ENCODE measurements at regions not wholly inside any gene's neighbourhood (a gene's known extent, or its start where the extent isn't known, plus 50 kb on each side); places are given as distances from the start of the nearest gene placed in this dataset.

GRCh38 chr18:60228609-60229595, 143.7 kb downstream of the MC4R start:
- no peak for TF ChIP-seq EZH2 (IDR thresholded peaks at IDR 0.05; ENCODE audit: borderline replicate concordance)
- TF ChIP-seq CTCF (IDR thresholded peaks at IDR 0.05; ENCODE audit: poor library complexity): no peak
- TF ChIP-seq EZH2phosphoT487 (IDR thresholded peaks at IDR 0.05; ENCODE audit: low read depth, severe bottlenecking, unreplicated experiment): no peak
- WGBS (ENCODE audit: low lambda C conversion rate, missing lambda C conversion rate): 66% methylated on average over 8 of the region's 8 CpGs

GRCh38 chr18:60215432-60215831, 157.1 kb downstream of the MC4R start:
- H3K4me2 ChIP-seq: no peak overlapping the region
- no peaks in the 10 kb centered on the region for H3K36me3 ChIP-seq (replicated peaks; ENCODE audit: insufficient read depth, low read depth)
- no peak overlapping the region for H3K27ac ChIP-seq
- 68% methylated on average over 5 of the region's 5 CpGs for WGBS (ENCODE audit: low lambda C conversion rate, missing lambda C conversion rate)
- no peak overlapping the region for H3K4me3 ChIP-seq
- no peaks in the 10 kb centered on the region for H3K9me2 ChIP-seq (replicated peaks; ENCODE audit: insufficient read depth)
- no peak for DNase-seq (ENCODE audit: low spot score)
- no peaks in the 10 kb centered on the region for H3K4me1 ChIP-seq (ENCODE audit: insufficient read depth)
- no peaks in the 10 kb centered on the region for H3K27me3 ChIP-seq
- H4K20me1 ChIP-seq (ENCODE audit: insufficient read depth, poor library complexity, severe bottlenecking): no peaks in the 10 kb centered on the region
- no peak overlapping the region for H2AFZ ChIP-seq
- no peaks in the 10 kb centered on the region for H3K9me3 ChIP-seq (ENCODE audit: low read depth)
- no peaks in the 10 kb centered on the region for H3K79me2 ChIP-seq
- no peak for TF ChIP-seq EZH2phosphoT487 (IDR thresholded peaks at IDR 0.05; ENCODE audit: low read depth, severe bottlenecking, unreplicated experiment)
- TF ChIP-seq EZH2 (IDR thresholded peaks at IDR 0.05; ENCODE audit: borderline replicate concordance): no peak
- TF ChIP-seq CTCF (IDR thresholded peaks at IDR 0.05; ENCODE audit: poor library complexity): no peak

More at GRCh38 chr18:60228609-60229595, 143.7 kb downstream of the MC4R start:
- Histone ChIP-seq H3K79me2 (no peaks in the 10 kb centered on the region), H3K9me3 (ENCODE audit: low read depth) (no peaks in the 10 kb centered on the region), H3K36me3 (replicated peaks; ENCODE audit: insufficient read depth, low read depth) (no peaks in the 10 kb centered on the region), H3K9me2 (replicated peaks; ENCODE audit: insufficient read depth) (no peaks in the 10 kb centered on the region), H3K4me2 (no peak overlapping the region), H3K4me1 (ENCODE audit: insufficient read depth) (no peaks in the 10 kb centered on the region), H3K4me3 (no peak overlapping the region), H3K27ac (no peak overlapping the region), H4K20me1 (ENCODE audit: insufficient read depth, poor library complexity, severe bottlenecking) (no peaks in the 10 kb centered on the region), H3K27me3 (no peaks in the 10 kb centered on the region), H2AFZ (no peak overlapping the region)
- DNase-seq (ENCODE audit: low spot score): no peak

GRCh38 chr18:60209042-60209441, 163.5 kb downstream of the MC4R start:
- TF ChIP-seq EZH2 (IDR thresholded peaks at IDR 0.05; ENCODE audit: borderline replicate concordance) (no peak), EZH2phosphoT487 (IDR thresholded peaks at IDR 0.05; ENCODE audit: low read depth, severe bottlenecking, unreplicated experiment) (no peak), CTCF (IDR thresholded peaks at IDR 0.05; ENCODE audit: poor library complexity) (no peak)
- Histone ChIP-seq H3K9me3 (ENCODE audit: low read depth) (no peaks in the 10 kb centered on the region), H3K27ac (no peak overlapping the region), H3K36me3 (replicated peaks; ENCODE audit: insufficient read depth, low read depth) (no peaks in the 10 kb centered on the region), H3K4me1 (ENCODE audit: insufficient read depth) (no peaks in the 10 kb centered on the region), H3K4me2 (no peak overlapping the region), H3K79me2 (no peaks in the 10 kb centered on the region), H2AFZ (no peak overlapping the region), H3K4me3 (no peak overlapping the region), H4K20me1 (ENCODE audit: insufficient read depth, poor library complexity, severe bottlenecking) (no peaks in the 10 kb centered on the region), H3K9me2 (replicated peaks; ENCODE audit: insufficient read depth) (no peaks in the 10 kb centered on the region), H3K27me3 (no peaks in the 10 kb centered on the region)
- DNase-seq (ENCODE audit: low spot score): no peak
- 44% methylated on average over 1 of the region's 1 CpG for WGBS (ENCODE audit: low lambda C conversion rate, missing lambda C conversion rate)
